HG02763 (cell line): ENCODE measurements at regions not wholly inside any gene's neighbourhood (a gene's known extent, or its start where the extent isn't known, plus 50 kb on each side); places are given as distances from the start of the nearest gene placed in this dataset.

Experiments used
- ATAC-seq: cut with Tn5 transposase; IDR thresholded peaks from one replicate; pipeline ENCODE4 v1.9.1; 2021; ENCODE audit warnings: mild to moderate bottlenecking, moderate library complexity; ENCODE audit not compliant: unreplicated experiment

GRCh38 chr7:131903315-131903714 is 346.9 kb upstream of the PODXL start:
- no peak for ATAC-seq

- ATAC-seq: no peak
Measured at GRCh38 chr7:131900785-131901287, 344.4 kb upstream of the PODXL start.

GRCh38 chr7:131899271-131900030 is 343.0 kb upstream of the PODXL start:
- ATAC-seq: no peak

GRCh38 chr7:131898418-131898817 is 342.0 kb upstream of the PODXL start:
- no peak for ATAC-seq

GRCh38 chr7:131897790-131898165 is 341.4 kb upstream of the PODXL start:
- ATAC-seq: no peak

- ATAC-seq: no peak
Measured at GRCh38 chr7:131897016-131897789, 340.8 kb upstream of the PODXL start.

- ATAC-seq: no peak
Measured at GRCh38 chr7:131896165-131896863, 339.9 kb upstream of the PODXL start.

- no peak for ATAC-seq
Measured at GRCh38 chr7:131895541-131896164, 339.2 kb upstream of the PODXL start.

GRCh38 chr7:131893631-131894340 is 337.4 kb upstream of the PODXL start:
- no peak for ATAC-seq

GRCh38 chr7:131890176-131890575 is 333.7 kb upstream of the PODXL start:
- ATAC-seq: no peak

- no peak for ATAC-seq
Measured at GRCh38 chr7:131889572-131890150, 333.2 kb upstream of the PODXL start.

GRCh38 chr7:131883769-131884168 is 327.3 kb upstream of the PODXL start:
- no peak for ATAC-seq

GRCh38 chr7:131883196-131883595 is 326.8 kb upstream of the PODXL start:
- no peak for ATAC-seq

- ATAC-seq: no peak
Measured at GRCh38 chr7:131882321-131882720, 325.9 kb upstream of the PODXL start.

- no peak for ATAC-seq
Measured at GRCh38 chr7:131880078-131880477, 323.6 kb upstream of the PODXL start.

GRCh38 chr7:131879424-131879823 is 323.0 kb upstream of the PODXL start:
- ATAC-seq: no peak

GRCh38 chr7:131878777-131879176 is 322.3 kb upstream of the PODXL start:
- no peak for ATAC-seq

GRCh38 chr7:131873581-131873980 is 317.2 kb upstream of the PODXL start:
- ATAC-seq: no peak

- no peak for ATAC-seq
Measured at GRCh38 chr7:131869986-131870385, 313.6 kb upstream of the PODXL start.
